ENCODE measurements at regions not wholly inside any gene's neighbourhood (a gene's known extent, or its start where the extent isn't known, plus 50 kb on each side); places are given as distances from the start of the nearest gene placed in this dataset.

DNA sequence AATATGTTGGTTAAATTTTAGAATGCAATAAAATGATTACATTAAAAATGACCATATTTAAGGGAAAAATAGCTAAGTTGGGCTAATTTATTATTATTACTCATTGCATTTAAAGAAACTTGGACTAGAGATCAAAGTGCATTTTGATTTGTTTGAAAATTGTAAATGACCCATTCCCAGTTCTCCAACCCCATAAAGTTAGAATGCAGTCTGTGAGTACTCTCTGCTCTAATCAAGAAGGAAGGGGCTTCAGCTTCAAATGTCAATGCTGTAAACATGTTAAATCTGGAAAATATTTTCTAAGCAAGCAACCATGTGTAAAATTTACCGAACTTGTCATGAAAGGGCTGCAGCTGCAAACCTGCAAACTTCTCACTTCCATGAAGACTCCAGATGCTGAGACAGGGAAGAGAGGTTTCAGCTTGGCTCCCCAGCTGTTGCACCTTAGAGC, 232.7 kb downstream of the TTLL7 start:
- TF ChIP-seq, protein P1, sequence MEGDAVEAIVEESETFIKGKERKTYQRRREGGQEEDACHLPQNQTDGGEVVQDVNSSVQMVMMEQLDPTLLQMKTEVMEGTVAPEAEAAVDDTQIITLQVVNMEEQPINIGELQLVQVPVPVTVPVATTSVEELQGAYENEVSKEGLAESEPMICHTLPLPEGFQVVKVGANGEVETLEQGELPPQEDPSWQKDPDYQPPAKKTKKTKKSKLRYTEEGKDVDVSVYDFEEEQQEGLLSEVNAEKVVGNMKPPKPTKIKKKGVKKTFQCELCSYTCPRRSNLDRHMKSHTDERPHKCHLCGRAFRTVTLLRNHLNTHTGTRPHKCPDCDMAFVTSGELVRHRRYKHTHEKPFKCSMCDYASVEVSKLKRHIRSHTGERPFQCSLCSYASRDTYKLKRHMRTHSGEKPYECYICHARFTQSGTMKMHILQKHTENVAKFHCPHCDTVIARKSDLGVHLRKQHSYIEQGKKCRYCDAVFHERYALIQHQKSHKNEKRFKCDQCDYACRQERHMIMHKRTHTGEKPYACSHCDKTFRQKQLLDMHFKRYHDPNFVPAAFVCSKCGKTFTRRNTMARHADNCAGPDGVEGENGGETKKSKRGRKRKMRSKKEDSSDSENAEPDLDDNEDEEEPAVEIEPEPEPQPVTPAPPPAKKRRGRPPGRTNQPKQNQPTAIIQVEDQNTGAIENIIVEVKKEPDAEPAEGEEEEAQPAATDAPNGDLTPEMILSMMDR (IDR thresholded peaks at IDR 0.05): no peak
- TF ChIP-seq EZH2 (IDR thresholded peaks at IDR 0.05) (no peak), EZH2phosphoT487 (IDR thresholded peaks at IDR 0.05) (no peak)
